ENCODE measurements at regions not wholly inside any gene's neighbourhood (a gene's known extent, or its start where the extent isn't known, plus 50 kb on each side); places are given as distances from the start of the nearest gene placed in this dataset.

GRCh38 chr12:127327986-127328385 lies 939.0 kb upstream of the TMEM132C start:
- H3K4me3 ChIP-seq (ENCODE audit: low read length) = no peak overlapping the region
- H3K9ac ChIP-seq (ENCODE audit: low read length) = no peak overlapping the region
- H3K4me2 ChIP-seq (ENCODE audit: low read length) = no peak overlapping the region
- H2AFZ ChIP-seq (ENCODE audit: low read depth, low read length) = no peak overlapping the region
- no peaks in the 10 kb centered on the region for H3K36me3 ChIP-seq (ENCODE audit: insufficient read depth, low read length)
- TF ChIP-seq EP300 (conservative IDR thresholded peaks at IDR 0.05; ENCODE audit: poor library complexity, severe bottlenecking) (no peak), EZH2 (IDR thresholded peaks at IDR 0.05; ENCODE audit: borderline replicate concordance, insufficient read depth, low read length, poor library complexity, severe bottlenecking) (no peak), POLR2AphosphoS5 (IDR thresholded peaks at IDR 0.05) (no peak), TAF1 (IDR thresholded peaks at IDR 0.05; ENCODE audit: low read depth) (no peak), SMC3 (conservative IDR thresholded peaks at IDR 0.05; ENCODE audit: poor library complexity) (no peak), MXI1 (conservative IDR thresholded peaks at IDR 0.05; ENCODE audit: poor library complexity, severe bottlenecking) (no peak), RAD21 (conservative IDR thresholded peaks at IDR 0.05) (no peak)
- TF ChIP-seq, protein P1, sequence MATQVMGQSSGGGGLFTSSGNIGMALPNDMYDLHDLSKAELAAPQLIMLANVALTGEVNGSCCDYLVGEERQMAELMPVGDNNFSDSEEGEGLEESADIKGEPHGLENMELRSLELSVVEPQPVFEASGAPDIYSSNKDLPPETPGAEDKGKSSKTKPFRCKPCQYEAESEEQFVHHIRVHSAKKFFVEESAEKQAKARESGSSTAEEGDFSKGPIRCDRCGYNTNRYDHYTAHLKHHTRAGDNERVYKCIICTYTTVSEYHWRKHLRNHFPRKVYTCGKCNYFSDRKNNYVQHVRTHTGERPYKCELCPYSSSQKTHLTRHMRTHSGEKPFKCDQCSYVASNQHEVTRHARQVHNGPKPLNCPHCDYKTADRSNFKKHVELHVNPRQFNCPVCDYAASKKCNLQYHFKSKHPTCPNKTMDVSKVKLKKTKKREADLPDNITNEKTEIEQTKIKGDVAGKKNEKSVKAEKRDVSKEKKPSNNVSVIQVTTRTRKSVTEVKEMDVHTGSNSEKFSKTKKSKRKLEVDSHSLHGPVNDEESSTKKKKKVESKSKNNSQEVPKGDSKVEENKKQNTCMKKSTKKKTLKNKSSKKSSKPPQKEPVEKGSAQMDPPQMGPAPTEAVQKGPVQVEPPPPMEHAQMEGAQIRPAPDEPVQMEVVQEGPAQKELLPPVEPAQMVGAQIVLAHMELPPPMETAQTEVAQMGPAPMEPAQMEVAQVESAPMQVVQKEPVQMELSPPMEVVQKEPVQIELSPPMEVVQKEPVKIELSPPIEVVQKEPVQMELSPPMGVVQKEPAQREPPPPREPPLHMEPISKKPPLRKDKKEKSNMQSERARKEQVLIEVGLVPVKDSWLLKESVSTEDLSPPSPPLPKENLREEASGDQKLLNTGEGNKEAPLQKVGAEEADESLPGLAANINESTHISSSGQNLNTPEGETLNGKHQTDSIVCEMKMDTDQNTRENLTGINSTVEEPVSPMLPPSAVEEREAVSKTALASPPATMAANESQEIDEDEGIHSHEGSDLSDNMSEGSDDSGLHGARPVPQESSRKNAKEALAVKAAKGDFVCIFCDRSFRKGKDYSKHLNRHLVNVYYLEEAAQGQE (IDR thresholded peaks at IDR 0.05; ENCODE audit: borderline replicate concordance) = no peak
- TF ChIP-seq, protein P2, sequence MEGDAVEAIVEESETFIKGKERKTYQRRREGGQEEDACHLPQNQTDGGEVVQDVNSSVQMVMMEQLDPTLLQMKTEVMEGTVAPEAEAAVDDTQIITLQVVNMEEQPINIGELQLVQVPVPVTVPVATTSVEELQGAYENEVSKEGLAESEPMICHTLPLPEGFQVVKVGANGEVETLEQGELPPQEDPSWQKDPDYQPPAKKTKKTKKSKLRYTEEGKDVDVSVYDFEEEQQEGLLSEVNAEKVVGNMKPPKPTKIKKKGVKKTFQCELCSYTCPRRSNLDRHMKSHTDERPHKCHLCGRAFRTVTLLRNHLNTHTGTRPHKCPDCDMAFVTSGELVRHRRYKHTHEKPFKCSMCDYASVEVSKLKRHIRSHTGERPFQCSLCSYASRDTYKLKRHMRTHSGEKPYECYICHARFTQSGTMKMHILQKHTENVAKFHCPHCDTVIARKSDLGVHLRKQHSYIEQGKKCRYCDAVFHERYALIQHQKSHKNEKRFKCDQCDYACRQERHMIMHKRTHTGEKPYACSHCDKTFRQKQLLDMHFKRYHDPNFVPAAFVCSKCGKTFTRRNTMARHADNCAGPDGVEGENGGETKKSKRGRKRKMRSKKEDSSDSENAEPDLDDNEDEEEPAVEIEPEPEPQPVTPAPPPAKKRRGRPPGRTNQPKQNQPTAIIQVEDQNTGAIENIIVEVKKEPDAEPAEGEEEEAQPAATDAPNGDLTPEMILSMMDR (IDR thresholded peaks at IDR 0.05; ENCODE audit: poor library complexity, severe bottlenecking) = no peak
- no peaks in the 10 kb centered on the region for H3K27me3 ChIP-seq (ENCODE audit: insufficient read depth, low read depth, low read length)
- no peak overlapping the region for H3K27ac ChIP-seq (ENCODE audit: low read length)
- no peaks in the 10 kb centered on the region for H3F3A ChIP-seq (ENCODE audit: insufficient read depth, low read length, poor library complexity, severe bottlenecking)
- H3K79me2 ChIP-seq (replicated peaks; ENCODE audit: insufficient read depth, low read length) = no peaks in the 10 kb centered on the region
- no peaks in the 10 kb centered on the region for H4K20me1 ChIP-seq (ENCODE audit: insufficient read depth)
- H3K9me3 ChIP-seq (ENCODE audit: low read length) = no peaks in the 10 kb centered on the region
- H3K9me2 ChIP-seq (ENCODE audit: insufficient read depth, low read length) = no peaks in the 10 kb centered on the region

- Histone ChIP-seq H3K27ac (ENCODE audit: low read length) (no peak overlapping the region), H3K9me2 (ENCODE audit: insufficient read depth, low read length) (no peaks in the 10 kb centered on the region), H3K9me3 (ENCODE audit: low read length) (no peaks in the 10 kb centered on the region), H3K36me3 (ENCODE audit: insufficient read depth, low read length) (no peaks in the 10 kb centered on the region), H3K9ac (ENCODE audit: low read length) (no peak overlapping the region), H2AFZ (ENCODE audit: low read depth, low read length) (no peak overlapping the region), H3F3A (ENCODE audit: insufficient read depth, low read length, poor library complexity, severe bottlenecking) (no peaks in the 10 kb centered on the region), H3K4me2 (ENCODE audit: low read length) (no peak overlapping the region), H4K20me1 (ENCODE audit: insufficient read depth) (no peaks in the 10 kb centered on the region), H3K27me3 (ENCODE audit: insufficient read depth, low read depth, low read length) (no peaks in the 10 kb centered on the region), H3K4me3 (ENCODE audit: low read length) (no peak overlapping the region), H3K79me2 (replicated peaks; ENCODE audit: insufficient read depth, low read length) (no peaks in the 10 kb centered on the region)
- TF ChIP-seq TAF1 (IDR thresholded peaks at IDR 0.05; ENCODE audit: low read depth) (no peak), POLR2AphosphoS5 (IDR thresholded peaks at IDR 0.05) (no peak), SMC3 (conservative IDR thresholded peaks at IDR 0.05; ENCODE audit: poor library complexity) (no peak), RAD21 (conservative IDR thresholded peaks at IDR 0.05) (no peak), MXI1 (conservative IDR thresholded peaks at IDR 0.05; ENCODE audit: poor library complexity, severe bottlenecking) (no peak), EP300 (conservative IDR thresholded peaks at IDR 0.05; ENCODE audit: poor library complexity, severe bottlenecking) (no peak), EZH2 (IDR thresholded peaks at IDR 0.05; ENCODE audit: borderline replicate concordance, insufficient read depth, low read length, poor library complexity, severe bottlenecking) (no peak)
- TF ChIP-seq, protein P1 (IDR thresholded peaks at IDR 0.05; ENCODE audit: borderline replicate concordance) = no peak
- TF ChIP-seq, protein P2 (IDR thresholded peaks at IDR 0.05; ENCODE audit: poor library complexity, severe bottlenecking) = no peak
Observed at GRCh38 chr12:127328867-127329266, 938.1 kb upstream of the TMEM132C start.
